SKM-1 (cell line): ENCODE measurements at regions not wholly inside any gene's neighbourhood (a gene's known extent, or its start where the extent isn't known, plus 50 kb on each side); places are given as distances from the start of the nearest gene placed in this dataset.
"Not testable (repeated sequence)": the region's sequence is repeated elsewhere in the genome, so short reads cannot be mapped to it uniquely, and the experiment has no call there.

Experiments used
- DNase-seq: peaks from one replicate; lab custom pipeline; 2025; ENCODE audit not compliant: unreplicated experiment; lab: John Stamatoyannopoulos, UW

DNA sequence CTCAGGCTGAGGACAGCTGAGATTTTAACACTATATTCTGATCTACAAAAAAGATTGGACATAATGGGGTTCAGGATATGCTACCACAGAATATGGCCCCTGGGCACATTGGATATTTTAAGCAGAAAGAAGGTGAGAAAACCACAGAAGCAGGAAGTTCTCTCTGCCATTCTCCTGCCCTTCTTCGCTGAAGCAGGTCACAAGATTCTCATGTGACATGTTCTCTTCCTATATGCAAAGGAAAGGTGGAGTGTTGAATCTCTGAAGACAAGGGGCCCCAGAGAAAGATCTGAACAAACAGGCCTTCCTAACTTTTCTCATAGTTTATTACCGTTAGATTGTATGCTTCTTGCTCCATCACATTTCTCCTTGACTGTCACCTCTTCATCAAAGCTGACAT lies 285.7 kb downstream of the S1PR1 start:
- no peak for DNase-seq

DNA sequence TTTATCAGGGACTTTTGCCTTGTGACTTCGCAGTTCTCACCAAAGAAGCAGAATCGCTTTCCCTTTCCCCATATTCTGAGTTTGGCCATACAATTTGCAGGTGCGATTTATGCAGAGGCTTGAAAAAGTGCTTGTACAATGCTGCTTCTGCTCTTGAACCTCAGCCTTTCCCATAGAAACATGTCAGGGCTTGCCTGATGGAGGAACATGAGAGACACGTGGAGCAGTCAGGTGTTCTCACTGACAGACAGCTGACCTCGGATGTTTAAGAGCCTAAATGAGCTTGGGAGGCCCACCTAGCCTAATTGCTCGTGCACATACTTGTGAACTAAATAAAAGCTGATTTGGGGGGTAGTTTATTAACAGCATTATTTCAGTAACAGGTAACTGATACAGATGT lies 290.0 kb downstream of the S1PR1 start:
- no peak for DNase-seq

DNA sequence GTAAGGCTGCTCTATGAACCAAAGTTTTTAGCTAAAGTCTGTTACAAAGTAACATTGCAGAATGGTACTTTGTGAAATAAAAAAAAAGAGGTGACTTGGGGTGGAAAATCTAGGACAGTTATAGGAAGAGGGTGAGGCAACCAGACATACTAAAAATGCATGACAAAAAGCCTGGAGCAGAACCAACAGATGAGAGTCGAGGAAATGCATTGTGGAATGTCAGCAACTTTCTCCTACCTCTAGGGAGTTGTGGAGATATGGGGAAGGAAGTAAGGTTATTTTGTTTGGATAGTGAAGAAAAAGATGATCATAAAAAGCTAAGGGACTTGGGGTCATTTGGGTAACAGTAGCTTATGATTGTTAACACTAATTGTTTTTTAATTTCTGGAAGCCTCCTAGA lies 295.6 kb downstream of the S1PR1 start:
- DNase-seq, result no peak

DNA sequence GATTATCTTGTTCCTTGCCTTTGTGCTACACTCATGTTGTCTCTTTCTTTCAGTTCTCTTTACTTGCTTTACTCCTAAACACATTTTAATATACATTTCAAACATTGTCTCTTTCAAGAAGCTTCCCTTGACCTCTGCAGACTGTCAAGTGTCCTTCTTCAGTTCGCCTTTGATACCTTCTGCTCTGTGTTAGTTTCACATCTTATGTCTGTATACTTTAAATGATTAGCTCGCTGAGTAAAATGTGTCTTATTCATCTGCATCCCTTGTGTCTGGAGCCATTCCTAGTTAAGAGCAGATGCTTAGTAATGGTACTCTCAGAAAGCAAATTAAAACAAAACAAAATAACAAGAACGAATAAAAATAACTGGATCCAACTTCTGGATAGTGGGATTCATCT lies 303.3 kb downstream of the S1PR1 start:
- DNase-seq, result no peak

DNA sequence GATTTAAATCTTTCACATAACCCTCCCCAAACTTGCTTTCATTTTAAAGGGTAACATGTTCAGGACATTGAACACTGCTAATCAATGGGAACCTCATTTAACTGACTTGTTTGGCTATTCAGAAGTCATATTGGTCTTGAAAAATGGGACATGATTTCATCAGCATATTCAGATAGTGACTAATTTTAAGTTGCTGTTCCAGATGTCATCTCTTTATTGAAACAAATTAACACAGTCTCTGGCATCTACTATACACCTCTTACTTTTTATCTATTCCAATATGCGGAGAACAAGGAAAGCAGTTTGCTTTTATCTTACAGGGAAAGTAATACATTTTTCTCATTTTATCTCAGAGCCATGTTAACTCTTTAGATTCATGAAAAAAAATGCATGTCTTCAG lies 310.1 kb downstream of the S1PR1 start:
- no peak for DNase-seq

DNA sequence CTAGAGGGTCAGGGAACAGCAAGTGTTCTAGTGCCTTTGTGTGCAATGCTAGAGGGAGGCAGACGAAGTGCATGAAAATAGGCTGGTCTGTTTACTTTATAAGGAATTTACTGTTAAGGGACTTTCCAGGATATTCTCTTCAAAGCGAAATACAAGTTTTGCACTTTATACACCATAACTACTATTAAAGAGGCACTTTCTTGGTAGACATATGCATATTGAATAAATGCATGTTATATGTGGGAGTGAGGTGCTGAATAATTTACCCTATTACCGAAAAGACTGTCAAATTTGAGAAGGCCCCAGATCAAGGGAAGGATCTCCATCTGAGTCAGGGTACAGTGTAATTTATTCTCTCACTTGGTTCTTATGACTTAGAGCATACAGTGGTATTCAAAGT lies 310.5 kb downstream of the S1PR1 start:
- no peak for DNase-seq

DNA sequence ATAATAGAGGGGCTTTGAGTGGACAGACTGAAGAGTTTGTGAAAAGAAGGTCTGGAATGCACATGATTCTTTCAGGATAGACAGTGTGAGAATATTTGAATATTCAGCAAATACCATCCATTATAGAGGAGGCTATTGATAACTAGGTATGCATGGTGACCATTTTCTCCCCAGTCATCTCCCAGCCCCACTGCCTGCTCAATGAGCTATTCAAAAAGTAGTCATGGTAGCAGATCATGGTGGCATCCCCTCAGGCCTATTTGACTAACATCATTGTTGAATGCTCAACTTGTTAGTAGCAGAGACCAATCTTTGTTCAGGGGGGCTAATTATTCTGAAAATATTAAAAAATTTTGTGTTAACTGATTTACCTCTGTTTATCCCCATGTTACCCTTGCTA lies 311.6 kb downstream of the S1PR1 start:
- DNase-seq, result no peak

DNA sequence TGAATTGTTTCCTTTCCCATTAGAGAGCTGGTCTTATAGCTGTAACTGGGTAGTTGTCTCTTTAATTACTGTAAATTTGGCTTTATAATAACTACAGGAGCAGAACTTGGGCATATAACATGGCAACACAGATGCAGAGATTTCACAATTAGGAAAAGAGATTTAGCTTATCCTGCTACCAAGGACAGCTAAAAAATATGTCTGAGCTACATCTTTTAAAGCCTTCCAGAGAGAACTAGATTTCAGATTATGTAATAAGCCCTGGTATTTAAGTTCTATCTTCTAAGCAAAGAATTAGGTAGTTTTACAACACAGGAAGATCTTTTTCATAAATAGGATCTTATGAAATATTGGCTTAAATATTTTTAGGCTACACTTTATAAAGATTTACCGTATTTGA lies 313.8 kb downstream of the S1PR1 start:
- DNase-seq, result no peak

DNA sequence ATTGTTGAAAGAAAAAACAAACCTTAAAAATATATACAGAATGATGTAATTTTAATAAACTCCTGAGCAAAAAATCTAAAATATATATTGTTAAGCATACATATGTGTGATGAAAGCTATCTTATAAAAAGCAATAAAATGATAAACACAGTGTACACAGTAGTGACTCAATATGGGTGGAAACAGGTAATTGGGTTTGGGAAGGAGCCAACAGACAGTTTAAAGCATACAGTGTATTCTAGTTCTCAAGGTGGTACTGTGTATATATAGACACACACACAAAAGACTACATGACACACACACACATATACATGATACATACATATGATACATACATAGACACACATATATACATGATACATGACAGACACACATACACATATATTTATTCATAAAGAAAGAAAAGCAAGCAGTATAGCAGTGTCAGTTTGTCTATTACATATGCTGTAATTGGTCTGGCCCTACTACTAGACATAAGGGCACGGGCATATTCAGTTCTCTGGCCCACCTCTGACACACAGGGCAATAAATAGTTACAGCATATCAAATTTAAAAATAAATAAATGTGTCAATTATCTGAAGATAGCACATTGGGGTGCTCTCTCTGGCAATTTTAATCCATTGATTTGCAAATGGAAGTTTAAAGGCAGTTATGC lies 330.2 kb downstream of the S1PR1 start:
- DNase-seq, result no peak

DNA sequence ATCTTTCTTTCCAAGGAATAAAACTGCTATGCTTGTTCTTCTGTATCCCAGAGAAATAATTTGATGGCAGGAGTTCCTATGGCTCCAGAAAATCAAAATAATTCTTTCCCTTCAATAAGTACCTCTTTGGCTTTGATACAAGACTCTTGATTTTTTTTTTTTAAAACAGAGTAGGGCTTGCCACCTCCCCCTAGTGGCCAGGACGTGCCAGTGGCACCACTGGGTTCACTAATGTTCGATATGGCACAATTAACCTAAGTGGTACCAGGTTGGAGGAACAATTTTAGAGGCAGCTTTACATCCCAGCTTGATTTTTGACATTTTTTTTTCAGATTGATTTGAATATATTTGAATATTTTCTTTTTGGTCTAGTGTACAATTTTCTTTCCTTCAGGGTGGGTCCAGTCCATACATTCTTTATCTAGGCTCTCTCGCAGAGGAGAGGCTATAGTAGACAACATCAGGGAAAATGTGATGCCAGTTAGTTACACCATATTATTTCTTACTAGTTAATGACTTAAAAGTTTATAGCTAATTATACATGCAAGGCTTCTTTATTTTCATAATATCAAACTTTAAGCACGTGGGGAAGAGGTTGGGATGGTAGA lies 330.9 kb downstream of the S1PR1 start:
- DNase-seq, result peak; percentile 3

DNA sequence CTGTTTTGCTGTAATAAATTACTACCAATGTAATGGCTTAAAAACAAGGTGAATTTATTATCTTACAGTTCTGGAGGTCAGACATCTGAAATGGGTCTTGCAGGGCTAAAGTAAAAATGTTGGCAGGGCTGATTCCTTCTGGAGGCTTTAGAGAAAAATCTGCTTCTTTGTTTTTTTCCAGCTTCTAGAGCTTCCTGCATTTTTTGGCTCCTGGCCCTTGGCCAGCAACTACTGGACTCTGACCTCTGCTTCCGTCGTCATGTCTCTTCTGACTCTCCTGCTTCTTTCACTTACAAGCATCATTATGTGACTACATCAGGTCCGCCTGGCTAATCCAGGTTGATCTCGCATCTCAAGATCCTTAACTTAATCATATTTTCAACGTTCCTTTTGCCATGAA lies 350.9 kb downstream of the S1PR1 start:
- no peak for DNase-seq

DNA sequence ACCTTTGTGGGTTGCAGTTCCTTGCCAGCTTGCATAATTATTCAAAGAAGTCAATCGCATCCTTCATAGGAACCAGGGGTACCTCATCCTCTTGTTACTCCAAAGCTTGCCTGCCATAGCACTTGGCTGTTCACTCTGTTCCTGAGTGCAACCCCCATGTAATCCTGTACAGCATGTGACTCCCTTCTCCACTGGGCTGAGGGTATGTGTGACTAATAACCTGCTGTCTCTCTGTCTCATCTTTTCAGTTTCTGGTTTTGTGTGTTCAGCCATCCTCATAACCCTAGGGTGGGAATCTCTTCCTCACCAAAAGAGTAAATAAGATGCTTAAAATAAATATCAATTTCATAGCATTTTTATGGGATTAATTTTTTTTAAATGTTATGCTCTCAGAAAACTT lies 351.9 kb downstream of the S1PR1 start:
- DNase-seq, result no peak

DNA sequence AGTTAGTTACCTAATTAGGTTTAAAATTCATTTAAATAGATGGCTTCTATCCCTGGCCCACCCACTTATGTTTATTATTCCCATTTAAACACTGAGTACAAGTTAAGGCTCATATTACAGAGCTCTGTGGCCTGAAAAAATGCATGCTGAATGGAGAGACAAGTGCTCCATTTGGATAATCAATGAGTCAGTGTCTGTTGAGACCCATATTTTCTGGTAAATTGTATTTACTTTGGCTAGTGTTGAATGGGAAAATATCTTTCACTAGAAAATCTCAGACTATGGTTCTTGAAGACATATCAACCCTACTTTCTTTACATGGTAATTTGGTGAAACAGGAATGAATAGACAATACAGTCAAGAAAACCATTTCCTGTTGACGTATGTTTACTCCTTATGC lies 356.0 kb downstream of the S1PR1 start:
- no peak for DNase-seq

DNA sequence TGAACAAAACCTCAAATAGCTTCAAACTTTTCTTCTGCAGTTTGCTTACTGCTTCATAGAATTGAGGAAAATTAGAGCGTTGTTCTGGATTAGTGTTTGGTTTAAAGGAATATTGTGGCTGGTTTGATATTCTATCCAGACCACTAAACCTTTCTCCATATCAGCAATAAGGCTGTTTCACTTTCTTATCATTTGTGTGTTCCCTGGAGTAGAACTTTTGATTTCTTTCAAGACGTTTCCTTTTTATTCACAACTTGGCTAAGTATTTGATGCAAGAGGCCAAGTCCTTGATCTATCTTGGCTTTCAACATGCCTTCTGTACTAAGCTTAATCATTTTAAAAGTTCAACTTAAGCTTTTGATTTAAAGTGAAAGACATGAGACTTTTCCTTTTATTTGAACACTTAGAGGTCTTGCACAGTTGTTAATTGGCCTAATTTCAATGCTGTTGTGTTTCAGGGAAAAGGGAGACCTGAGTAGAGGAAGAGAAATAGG lies 359.1 kb downstream of the S1PR1 start:
- no peak for DNase-seq

DNA sequence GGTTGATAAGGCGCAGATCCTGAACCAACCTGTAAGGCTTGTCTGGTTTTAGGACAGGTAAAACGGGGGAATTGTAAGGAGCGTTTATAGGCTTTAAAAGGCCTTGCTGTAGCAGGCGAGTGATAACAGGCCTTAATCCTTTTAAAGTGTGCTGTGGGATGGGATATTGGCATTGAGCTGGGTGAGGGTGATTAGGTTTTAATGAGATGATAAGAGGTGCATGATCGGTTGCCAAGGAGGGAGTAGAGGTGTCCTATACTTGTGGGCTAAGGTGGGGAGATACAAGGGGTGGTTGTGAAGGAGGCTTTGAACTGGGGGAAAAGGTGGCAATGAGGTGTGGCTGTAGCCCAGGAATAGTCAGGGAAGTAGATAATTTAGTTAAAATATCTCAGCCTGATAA lies 363.8 kb downstream of the S1PR1 start:
- not testable (repeated sequence) for DNase-seq

DNA sequence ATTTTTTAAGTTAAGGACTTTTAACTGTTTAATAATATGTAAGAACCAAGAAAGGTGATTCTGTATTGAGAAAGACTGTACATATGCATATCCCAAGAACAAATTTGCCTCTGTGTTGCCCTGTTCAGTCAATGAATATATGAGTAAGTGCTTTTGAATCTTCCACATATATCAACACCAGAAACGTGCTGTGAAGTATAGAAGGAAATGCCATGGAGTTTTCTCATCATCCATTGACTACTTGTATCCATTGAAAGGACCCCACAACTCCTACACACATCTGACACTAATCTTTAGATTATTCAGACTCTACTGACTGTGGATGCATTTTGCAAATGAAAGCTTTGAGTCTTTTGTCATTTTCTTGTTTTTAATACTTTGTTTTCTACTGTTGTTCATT lies 366.9 kb downstream of the S1PR1 start:
- DNase-seq, result no peak

DNA sequence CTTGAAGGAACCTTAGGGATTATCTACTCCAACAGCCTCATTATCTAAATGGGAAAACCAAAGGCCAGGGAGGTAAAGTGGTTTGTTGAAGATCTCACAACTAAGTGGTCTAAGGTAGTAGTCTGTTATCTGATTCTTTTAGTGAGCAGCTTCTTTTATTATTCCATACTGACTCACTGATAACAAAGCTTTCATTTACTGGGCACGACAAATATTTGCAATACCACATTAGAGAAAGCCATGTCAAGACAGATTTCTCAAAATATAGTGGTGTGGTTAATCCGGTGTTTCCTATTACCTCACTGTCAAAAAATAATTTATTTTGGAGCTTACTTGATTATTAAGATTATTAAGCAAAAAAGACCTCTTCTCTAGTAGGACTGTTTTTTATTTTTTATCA lies 369.1 kb downstream of the S1PR1 start:
- no peak for DNase-seq

DNA sequence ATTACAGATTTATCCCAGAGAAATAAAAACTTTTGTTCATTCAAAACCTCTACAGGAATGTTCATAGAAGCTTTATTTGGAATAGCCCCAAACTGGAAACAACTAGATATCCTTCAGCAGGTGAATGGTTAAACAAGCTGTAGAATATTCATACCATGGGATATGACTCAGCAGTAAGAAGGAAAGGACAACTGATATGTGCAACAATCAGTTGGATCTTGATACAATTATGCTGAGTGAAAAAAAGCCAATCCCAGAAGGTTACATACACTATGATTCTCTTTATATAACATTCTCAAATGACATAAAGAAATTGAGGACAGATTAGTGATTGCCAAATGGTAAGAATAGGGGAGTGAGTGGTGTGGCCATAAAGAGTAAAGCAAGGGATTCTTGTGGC lies 376.7 kb downstream of the S1PR1 start:
- no peak for DNase-seq

DNA sequence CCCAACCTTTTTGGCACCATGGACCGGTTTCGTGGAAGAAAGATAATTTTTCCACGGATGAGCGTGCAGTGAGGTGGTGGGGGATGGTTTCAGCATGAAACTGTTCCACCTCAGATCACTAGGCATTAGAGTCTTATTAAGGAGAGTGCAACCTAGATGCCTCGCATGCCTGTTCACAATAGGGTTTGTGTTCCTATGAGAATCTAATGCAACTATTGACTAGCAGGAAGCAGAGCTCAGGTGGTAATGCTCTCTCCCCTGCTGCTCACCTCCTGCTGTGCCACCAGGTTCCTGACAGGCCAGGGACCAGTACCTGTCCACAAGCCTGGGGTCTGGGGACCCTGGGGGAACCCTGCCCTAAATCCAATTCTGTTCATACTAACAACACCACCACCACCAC lies 377.8 kb downstream of the OLFM3 start:
- DNase-seq, result no peak

DNA sequence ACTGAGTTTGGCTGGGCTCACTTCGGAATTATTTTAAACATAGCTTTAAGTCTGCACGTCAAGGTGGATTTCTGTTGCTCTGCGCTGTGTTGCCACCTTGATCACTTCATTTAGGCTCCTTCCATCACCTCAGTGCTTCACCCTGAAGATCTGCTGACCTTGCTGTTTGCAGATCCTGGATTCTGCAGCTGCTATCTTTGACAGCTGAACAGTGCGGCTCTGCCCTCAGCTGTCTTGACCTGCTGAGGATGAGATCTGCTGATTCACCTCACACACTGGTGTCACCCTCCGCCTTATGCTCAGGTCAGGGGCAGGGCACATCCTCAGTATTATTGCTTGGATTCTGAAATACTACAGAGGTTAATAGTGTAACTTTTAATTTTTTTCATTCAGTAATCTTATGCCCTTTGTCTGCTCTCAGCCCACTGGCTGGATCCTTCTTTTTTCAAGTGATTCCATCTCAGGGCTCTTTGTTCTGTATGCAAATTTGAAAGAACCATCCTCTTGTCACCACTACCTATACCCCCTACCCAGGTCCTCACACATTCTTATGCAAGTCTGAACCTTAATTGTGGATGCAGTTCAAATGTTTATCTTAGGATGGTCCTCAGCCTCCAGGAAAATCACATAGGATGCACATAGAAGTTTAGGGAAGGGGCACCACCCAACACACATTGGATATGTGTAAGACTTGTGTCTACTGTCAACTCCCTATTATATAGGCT lies 364.0 kb downstream of the OLFM3 start:
- DNase-seq, result no peak

DNA sequence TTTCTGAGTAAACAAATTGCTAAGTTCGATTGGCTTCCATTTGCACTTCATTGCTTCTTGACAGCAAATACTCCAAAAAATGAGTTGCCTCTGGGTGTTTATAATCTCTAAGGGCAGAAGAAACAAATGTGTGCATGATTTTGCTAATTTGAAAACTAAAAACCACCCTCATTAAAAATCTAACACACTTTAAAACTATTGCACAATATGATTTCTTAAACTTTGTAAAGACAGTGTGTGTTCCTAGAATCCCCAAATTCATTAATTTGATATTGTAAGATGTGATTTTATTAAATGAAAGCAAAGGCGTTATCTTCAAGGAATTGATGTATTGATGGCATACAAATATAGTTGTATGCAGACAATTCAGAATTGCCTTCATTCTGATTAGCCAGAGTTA lies 350.9 kb downstream of the OLFM3 start:
- no peak for DNase-seq

DNA sequence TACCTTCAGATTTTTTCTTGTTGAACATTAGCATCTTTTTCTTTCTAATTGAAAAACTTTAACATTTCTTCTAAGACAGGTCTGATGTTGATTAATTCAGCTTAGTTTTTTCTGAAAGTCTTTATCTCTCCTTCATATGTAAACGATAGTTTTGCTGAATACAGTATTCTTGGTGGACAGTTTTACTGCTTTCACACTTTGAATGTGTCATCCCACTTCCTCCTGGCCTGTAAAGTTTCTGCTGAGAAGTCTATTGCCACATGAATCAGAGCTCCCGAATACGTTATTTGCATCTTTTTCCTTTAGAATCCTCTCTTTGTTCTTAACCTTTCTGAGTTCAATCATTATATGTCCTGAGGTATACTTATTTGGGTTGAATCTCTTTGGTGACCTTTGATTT lies 344.2 kb downstream of the OLFM3 start:
- DNase-seq, result no peak
